OCI-LY3 (cell line): ENCODE measurements at regions not wholly inside any gene's neighbourhood (a gene's known extent, or its start where the extent isn't known, plus 50 kb on each side); places are given as distances from the start of the nearest gene placed in this dataset.

Source experiments
- H2AFZ ChIP-seq: fragments of 200-600, 300-600 bp; shearing (Covaris generic); 2 replicates; pipeline ENCODE4 v1.6.0; 2014; ENCODE audit warnings: antibody characterized with exemption, low read depth, low read length
- H3K27ac ChIP-seq: fragments of 200-600, 300-600 bp; sonication (generic); 2 replicates; pipeline ENCODE4 v1.5.1; 2014; ENCODE audit warnings: mild to moderate bottlenecking, low read length, moderate library complexity, mixed read lengths
- H3K27me3 ChIP-seq: fragments of 200-600, 300-600 bp; sonication (generic); 2 replicates; pipeline ENCODE4 v1.6.1; 2014; ENCODE audit warnings: low read depth, low read length, mixed read lengths
- H3K36me3 ChIP-seq: fragments of 200-600, 300-600 bp; sonication (generic); replicated peaks from 2 replicates; pipeline ENCODE3; 2014; ENCODE audit warnings: low read depth, low read length, mixed read lengths
- H3K4me1 ChIP-seq: fragments of 300-600, 200-600 bp; sonication (generic); 2 replicates; pipeline ENCODE4 v1.6.1; 2014; ENCODE audit warnings: low read length, mixed read lengths
- H3K4me2 ChIP-seq: fragments of 200-600, 300-600 bp; sonication (generic); 2 replicates; pipeline ENCODE4 v1.6.1; 2014; ENCODE audit warnings: low read length, mixed read lengths
- H3K4me3 ChIP-seq: fragments of 300-600, 200-600 bp; sonication (generic); 2 replicates; pipeline ENCODE4 v1.5.1; 2014; ENCODE audit warnings: antibody characterized with exemption, mild to moderate bottlenecking, low read length, moderate library complexity
- H3K79me2 ChIP-seq: fragments of 300-600, 200-600 bp; shearing (Covaris generic); 2 replicates; pipeline ENCODE4 v1.6.1; 2014; ENCODE audit warnings: mild to moderate bottlenecking, low read length, mixed read lengths
- H3K9ac ChIP-seq: fragments of 300-600, 200-600 bp; shearing (Covaris generic); 2 replicates; pipeline ENCODE4 v1.6.0; 2014; ENCODE audit warnings: mild to moderate bottlenecking, low read length, moderate library complexity
- H3K9me3 ChIP-seq: fragments of 200-600, 300-600 bp; shearing (Covaris generic); 2 replicates; pipeline ENCODE4 v1.6.1; 2014; ENCODE audit warnings: low read length, mixed read lengths; ENCODE audit not compliant: insufficient read depth
- H4K20me1 ChIP-seq: fragments of 200-600, 300-600 bp; sonication (generic); 2 replicates; pipeline ENCODE4 v1.6.1; 2016; ENCODE audit warnings: low read length, mixed read lengths; ENCODE audit not compliant: insufficient read depth
- EZH2phosphoT487 ChIP-seq: fragments of 200-600 bp; shearing (Covaris generic); IDR thresholded peaks from 2 replicates; pipeline ENCODE4 v1.6.1; 2018; ENCODE audit warnings: antibody characterized with exemption, mixed run types, low read depth
- TF ChIP-seq, protein P1 (sequence below): fragments of 200-600, 300-600 bp; sonication (generic); IDR thresholded peaks from 2 replicates; pipeline ENCODE4 v1.5.1; 2014; ENCODE audit warnings: antibody characterized with exemption, low read length, low read depth

DNA sequence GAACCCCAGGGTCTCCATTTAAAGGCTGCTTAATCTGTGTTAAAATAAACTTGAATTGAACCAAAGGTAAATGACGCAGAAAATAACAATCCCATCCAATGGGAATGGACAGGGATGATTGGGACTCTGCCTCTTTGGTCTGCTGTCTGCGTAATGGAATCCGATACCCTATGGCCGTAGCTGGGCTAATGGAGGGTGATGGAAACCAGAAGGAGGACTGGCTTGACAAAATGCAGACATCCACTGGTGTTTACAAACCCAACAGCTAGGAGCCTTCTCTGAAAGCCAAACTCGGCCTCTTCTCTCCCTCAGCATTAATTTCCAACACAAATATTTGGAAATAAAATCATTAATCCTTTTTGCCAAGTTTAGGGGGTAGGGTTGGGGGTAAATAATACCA lies 162.2 kb upstream of the CHST15 start:
- Histone ChIP-seq H4K20me1 (no peaks in the 10 kb centered on the region), H3K9ac (no peak overlapping the region), H3K4me1 (no peaks in the 10 kb centered on the region), H3K4me3 (no peak overlapping the region), H3K79me2 (no peaks in the 10 kb centered on the region), H3K27ac (no peak overlapping the region), H3K27me3 (peaks cover 15% of the 10 kb centered on the region), H2AFZ (no peak overlapping the region), H3K36me3 (no peaks in the 10 kb centered on the region), H3K4me2 (no peak overlapping the region), H3K9me3 (no peaks in the 10 kb centered on the region)
- TF ChIP-seq, protein P1, sequence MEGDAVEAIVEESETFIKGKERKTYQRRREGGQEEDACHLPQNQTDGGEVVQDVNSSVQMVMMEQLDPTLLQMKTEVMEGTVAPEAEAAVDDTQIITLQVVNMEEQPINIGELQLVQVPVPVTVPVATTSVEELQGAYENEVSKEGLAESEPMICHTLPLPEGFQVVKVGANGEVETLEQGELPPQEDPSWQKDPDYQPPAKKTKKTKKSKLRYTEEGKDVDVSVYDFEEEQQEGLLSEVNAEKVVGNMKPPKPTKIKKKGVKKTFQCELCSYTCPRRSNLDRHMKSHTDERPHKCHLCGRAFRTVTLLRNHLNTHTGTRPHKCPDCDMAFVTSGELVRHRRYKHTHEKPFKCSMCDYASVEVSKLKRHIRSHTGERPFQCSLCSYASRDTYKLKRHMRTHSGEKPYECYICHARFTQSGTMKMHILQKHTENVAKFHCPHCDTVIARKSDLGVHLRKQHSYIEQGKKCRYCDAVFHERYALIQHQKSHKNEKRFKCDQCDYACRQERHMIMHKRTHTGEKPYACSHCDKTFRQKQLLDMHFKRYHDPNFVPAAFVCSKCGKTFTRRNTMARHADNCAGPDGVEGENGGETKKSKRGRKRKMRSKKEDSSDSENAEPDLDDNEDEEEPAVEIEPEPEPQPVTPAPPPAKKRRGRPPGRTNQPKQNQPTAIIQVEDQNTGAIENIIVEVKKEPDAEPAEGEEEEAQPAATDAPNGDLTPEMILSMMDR: no peak
- no peak for TF ChIP-seq EZH2phosphoT487

GRCh38 chr10:124254490-124254889 lies 161.1 kb upstream of the CHST15 start:
- Histone ChIP-seq H3K4me2 (no peak overlapping the region), H4K20me1 (no peaks in the 10 kb centered on the region), H3K4me3 (no peak overlapping the region), H3K36me3 (no peaks in the 10 kb centered on the region), H3K27me3 (peaks cover 15% of the 10 kb centered on the region), H3K4me1 (no peaks in the 10 kb centered on the region), H3K9me3 (no peaks in the 10 kb centered on the region), H3K27ac (no peak overlapping the region), H3K9ac (no peak overlapping the region), H2AFZ (no peak overlapping the region), H3K79me2 (no peaks in the 10 kb centered on the region)
- no peak for TF ChIP-seq EZH2phosphoT487

- no peak overlapping the region for H2AFZ ChIP-seq
- TF ChIP-seq EZH2phosphoT487: no peak
- TF ChIP-seq, protein P1: no peak
- no peak overlapping the region for H3K9ac ChIP-seq
- H3K27me3 ChIP-seq: peaks cover 15% of the 10 kb centered on the region
- H3K4me2 ChIP-seq: no peak overlapping the region
- no peaks in the 10 kb centered on the region for H3K79me2 ChIP-seq
- H3K27ac ChIP-seq: no peak overlapping the region
- H3K4me3 ChIP-seq: no peak overlapping the region
- no peaks in the 10 kb centered on the region for H4K20me1 ChIP-seq
- H3K9me3 ChIP-seq: no peaks in the 10 kb centered on the region
- H3K36me3 ChIP-seq: no peaks in the 10 kb centered on the region
- H3K4me1 ChIP-seq: no peaks in the 10 kb centered on the region
Measured at GRCh38 chr10:124253006-124253405, 159.6 kb upstream of the CHST15 start.

GRCh38 chr10:124252097-124252715 lies 158.8 kb upstream of the CHST15 start:
- no peaks in the 10 kb centered on the region for H3K9me3 ChIP-seq
- H3K79me2 ChIP-seq: no peaks in the 10 kb centered on the region
- no peaks in the 10 kb centered on the region for H3K36me3 ChIP-seq
- H3K27ac ChIP-seq: no peak overlapping the region
- no peak overlapping the region for H3K4me2 ChIP-seq
- H3K27me3 ChIP-seq: peaks cover 15% of the 10 kb centered on the region
- H2AFZ ChIP-seq: no peak overlapping the region
- no peaks in the 10 kb centered on the region for H4K20me1 ChIP-seq
- no peaks in the 10 kb centered on the region for H3K4me1 ChIP-seq
- TF ChIP-seq, protein P1: no peak
- no peak for TF ChIP-seq EZH2phosphoT487
- H3K4me3 ChIP-seq: no peak overlapping the region
- no peak overlapping the region for H3K9ac ChIP-seq
